Transverse colon (tissue), 4 donors: ENCODE measurements at regions not wholly inside any gene's neighbourhood (a gene's known extent, or its start where the extent isn't known, plus 50 kb on each side); places are given as distances from the start of the nearest gene placed in this dataset.

Experiments used
- CTCF ChIP-seq, 5 experiments: fragments of 200-600 bp in 3 of 5; fragments of 450-650 bp in 2 of 5; sonication (generic) in 3 of 5; IDR thresholded peaks; 1 replicate in 2 of 5; 2 replicates in 3 of 5; pipeline ENCODE4 v1.5.1; 2016 to 2017; ENCODE audit warnings: antibody characterized with exemption in 5 of 5, inconsistent platforms in 3 of 5, mild to moderate bottlenecking in 2 of 5, moderate library complexity in 1 of 5
- EP300 ChIP-seq: sonication (generic); formaldehyde crosslinking; IDR thresholded peaks from one replicate; pipeline ENCODE4 v1.6.1; 2017; ENCODE audit warnings: antibody characterized with exemption, low read depth
- POLR2A ChIP-seq: fragments of 450-650 bp; IDR thresholded peaks from one replicate; pipeline ENCODE4 v1.6.1; 2016; ENCODE audit warnings: antibody characterized with exemption, mild to moderate bottlenecking, moderate library complexity
- POLR2AphosphoS5 ChIP-seq, 3 donors: sonication (generic); formaldehyde crosslinking; IDR thresholded peaks; one replicate each; pipeline ENCODE4 v1.6.1; 2016; ENCODE audit warnings: antibody characterized with exemption in 3 of 3

- TF ChIP-seq CTCF (IDR thresholded peaks at IDR 0.05) (no peak), POLR2A (no peak), EP300 (no peak), POLR2AphosphoS5 (IDR thresholded peaks at IDR 0.05) (no peak)
Measured at GRCh38 chr12:125650587-125650986, 585.4 kb downstream of the AACS start.
